ENCODE measurements at regions not wholly inside any gene's neighbourhood (a gene's known extent, or its start where the extent isn't known, plus 50 kb on each side); places are given as distances from the start of the nearest gene placed in this dataset.

- Histone ChIP-seq H3K27ac (no peak overlapping the region), H3K4me1 (no peaks in the 10 kb centered on the region), H3K4me2 (no peak overlapping the region), H3K9me3 (peaks cover 7% of the 10 kb centered on the region; the same call in 1 of the 3 replicates), H3K4me3 (no peak overlapping the region)
- DNase-seq (ENCODE audit: low read depth in 1 of 2, low spot score in 1 of 2): no peak
- no peak for ATAC-seq
- POLR2A ChIA-PET: no interaction called here
- no peak for TF ChIP-seq CHD4 (IDR thresholded peaks at IDR 0.05; ENCODE audit: borderline replicate concordance)
- TF ChIP-seq EP300 (IDR thresholded peaks at IDR 0.05): no peak
- TF ChIP-seq BCL3 (IDR thresholded peaks at IDR 0.05): no peak
- TF ChIP-seq USF2 (IDR thresholded peaks at IDR 0.05): no peak
- TF ChIP-seq RARB (CRISPR knock-in tag; IDR thresholded peaks at IDR 0.05): no peak
- no peak for TF ChIP-seq FOSL2 (IDR thresholded peaks at IDR 0.05)
- no peak for TF ChIP-seq FOSL2 (CRISPR knock-in tag; IDR thresholded peaks at IDR 0.05)
- TF ChIP-seq CEBPB (IDR thresholded peaks at IDR 0.05): no peak
- no peak for TF ChIP-seq TP53 (CRISPR knock-in tag; IDR thresholded peaks at IDR 0.05)
- TF ChIP-seq JUN (IDR thresholded peaks at IDR 0.05): no peak
- TF ChIP-seq EHF (CRISPR knock-in tag; IDR thresholded peaks at IDR 0.05): no peak
- no peak for TF ChIP-seq KDM5A (IDR thresholded peaks at IDR 0.05)
- no peak for TF ChIP-seq BHLHE40 (IDR thresholded peaks at IDR 0.05; ENCODE audit: low read depth, low read length)
- TF ChIP-seq JUNB (IDR thresholded peaks at IDR 0.05): no peak
- no peak for TF ChIP-seq HDAC2 (IDR thresholded peaks at IDR 0.05)
- no peak for TF ChIP-seq CBX8 (IDR thresholded peaks at IDR 0.05)
- TF ChIP-seq EHMT2 (IDR thresholded peaks at IDR 0.05; ENCODE audit: low read depth): no peak
- TF ChIP-seq NR3C1 (IDR thresholded peaks at IDR 0.05): no peak
- no peak for TF ChIP-seq MAZ (IDR thresholded peaks at IDR 0.05; ENCODE audit: borderline replicate concordance, low read depth, low read length)
- CTCF ChIA-PET: no interaction called here
- no peak for FAIRE-seq
- 37% methylated on average over 4 of the region's 4 CpGs for WGBS (ENCODE audit: missing lambda C conversion rate)
These were observed 573.1 kb downstream of the TDRD15 start for GRCh38 chr2:21696900-21697299.

GRCh38 chr2:21700644-21701043, 576.9 kb downstream of the TDRD15 start:
- no peak overlapping the region for H3K4me2 ChIP-seq

GRCh38 chr2:21710031-21710430, 586.3 kb downstream of the TDRD15 start:
- TF ChIP-seq PBX3 (IDR thresholded peaks at IDR 0.05) (no peak), ELK1 (IDR thresholded peaks at IDR 0.05; ENCODE audit: low read depth, low read length) (no peak), HOXB13 (CRISPR knock-in tag; IDR thresholded peaks at IDR 0.05; ENCODE audit: low read depth) (no peak), EHF (CRISPR knock-in tag; IDR thresholded peaks at IDR 0.05) (no peak), BCL3 (IDR thresholded peaks at IDR 0.05) (no peak), POLR2AphosphoS2 (conservative IDR thresholded peaks at IDR 0.05; ENCODE audit: low read length) (no peak), MAZ (IDR thresholded peaks at IDR 0.05; ENCODE audit: borderline replicate concordance, low read depth, low read length) (no peak), HMGXB4 (CRISPR knock-in tag; IDR thresholded peaks at IDR 0.05; ENCODE audit: borderline replicate concordance) (no peak), FOSL2 (IDR thresholded peaks at IDR 0.05) (no peak), FOSL2 (CRISPR knock-in tag; IDR thresholded peaks at IDR 0.05) (no peak), ZNF302 (CRISPR knock-in tag; IDR thresholded peaks at IDR 0.05) (no peak), ESRRA (IDR thresholded peaks at IDR 0.05; ENCODE audit: borderline replicate concordance, low read length) (no peak), RCOR1 (IDR thresholded peaks at IDR 0.05; ENCODE audit: low read depth, low read length) (no peak)
- FAIRE-seq: no peak
- Histone ChIP-seq H3K4me1 (no peaks in the 10 kb centered on the region), H3K4me3 (no peak overlapping the region), H3K27ac (no peak overlapping the region), H3K4me2 (no peak overlapping the region), H3K9me3 (no peaks in the 10 kb centered on the region)
- no peak for DNase-seq (ENCODE audit: low read depth in 1 of 2, low spot score in 1 of 2)
- no peak for ATAC-seq
- ChIA-PET CTCF (no interaction called here), POLR2A (no interaction called here)
- WGBS (ENCODE audit: missing lambda C conversion rate): 0% methylated on average over 4 of the region's 4 CpGs

More at GRCh38 chr2:21700644-21701043, 576.9 kb downstream of the TDRD15 start:
- no peak for TF ChIP-seq HDAC2 (IDR thresholded peaks at IDR 0.05)
- H3K27ac ChIP-seq: no peak overlapping the region
- peaks cover 6% of the 10 kb centered on the region; the same call in 1 of the 3 replicates for H3K9me3 ChIP-seq
- ChIA-PET POLR2A (no interaction called here), CTCF (no interaction called here)
- ATAC-seq (no peak), DNase-seq (ENCODE audit: low read depth in 1 of 2, low spot score in 1 of 2) (no peak), FAIRE-seq (no peak)
- no peaks in the 10 kb centered on the region for H3K4me1 ChIP-seq
- H3K4me3 ChIP-seq: no peak overlapping the region
